ENCODE measurements at regions not wholly inside any gene's neighbourhood (a gene's known extent, or its start where the extent isn't known, plus 50 kb on each side); places are given as distances from the start of the nearest gene placed in this dataset.

GRCh38 chr1:208413006-208413405 lies 168.8 kb upstream of the PLXNA2 start:
- TF ChIP-seq CTCF (conservative IDR thresholded peaks at IDR 0.05) (no peak), EZH2 (IDR thresholded peaks at IDR 0.05; ENCODE audit: low read depth) (no peak)

All from PC-9 (cell line).